ENCODE measurements at regions not wholly inside any gene's neighbourhood (a gene's known extent, or its start where the extent isn't known, plus 50 kb on each side); places are given as distances from the start of the nearest gene placed in this dataset.

DNA sequence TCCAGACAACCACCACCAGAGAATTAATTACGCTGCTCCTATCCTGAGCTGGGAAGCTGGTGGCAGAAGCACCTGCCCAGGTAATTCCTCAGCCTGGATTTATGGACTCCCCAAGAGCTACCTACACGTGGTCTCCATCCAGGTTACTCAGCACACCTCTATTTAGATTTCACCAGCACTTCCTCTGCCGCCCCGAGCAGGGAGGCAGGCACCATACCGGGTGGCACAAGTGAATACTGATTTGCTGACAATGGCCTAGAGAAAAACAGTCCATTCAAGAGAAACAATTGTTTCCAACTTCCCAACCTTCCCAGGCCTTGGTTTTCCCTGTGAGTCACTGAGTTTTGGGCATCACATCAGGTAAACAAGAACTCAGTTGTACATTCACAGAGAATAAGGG, 134.3 kb downstream of the MATN1 start:
- TF ChIP-seq, protein P1, sequence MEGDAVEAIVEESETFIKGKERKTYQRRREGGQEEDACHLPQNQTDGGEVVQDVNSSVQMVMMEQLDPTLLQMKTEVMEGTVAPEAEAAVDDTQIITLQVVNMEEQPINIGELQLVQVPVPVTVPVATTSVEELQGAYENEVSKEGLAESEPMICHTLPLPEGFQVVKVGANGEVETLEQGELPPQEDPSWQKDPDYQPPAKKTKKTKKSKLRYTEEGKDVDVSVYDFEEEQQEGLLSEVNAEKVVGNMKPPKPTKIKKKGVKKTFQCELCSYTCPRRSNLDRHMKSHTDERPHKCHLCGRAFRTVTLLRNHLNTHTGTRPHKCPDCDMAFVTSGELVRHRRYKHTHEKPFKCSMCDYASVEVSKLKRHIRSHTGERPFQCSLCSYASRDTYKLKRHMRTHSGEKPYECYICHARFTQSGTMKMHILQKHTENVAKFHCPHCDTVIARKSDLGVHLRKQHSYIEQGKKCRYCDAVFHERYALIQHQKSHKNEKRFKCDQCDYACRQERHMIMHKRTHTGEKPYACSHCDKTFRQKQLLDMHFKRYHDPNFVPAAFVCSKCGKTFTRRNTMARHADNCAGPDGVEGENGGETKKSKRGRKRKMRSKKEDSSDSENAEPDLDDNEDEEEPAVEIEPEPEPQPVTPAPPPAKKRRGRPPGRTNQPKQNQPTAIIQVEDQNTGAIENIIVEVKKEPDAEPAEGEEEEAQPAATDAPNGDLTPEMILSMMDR (IDR thresholded peaks at IDR 0.05) = no peak
- TF ChIP-seq POLR2AphosphoS5 (IDR thresholded peaks at IDR 0.05) = no peak
- no peak for TF ChIP-seq EP300 (IDR thresholded peaks at IDR 0.05)
- no peak for TF ChIP-seq POLR2A (IDR thresholded peaks at IDR 0.05; ENCODE audit: low read depth)

All from esophagus muscularis mucosa (tissue), 4 donors.